GM18867 (cell line): ENCODE measurements at regions not wholly inside any gene's neighbourhood (a gene's known extent, or its start where the extent isn't known, plus 50 kb on each side); places are given as distances from the start of the nearest gene placed in this dataset.

Source experiments
- ATAC-seq: cut with Tn5 transposase; IDR thresholded peaks from one replicate; pipeline ENCODE4 v1.9.1; 2021; ENCODE audit warnings: mild to moderate bottlenecking, moderate library complexity; ENCODE audit not compliant: unreplicated experiment

DNA sequence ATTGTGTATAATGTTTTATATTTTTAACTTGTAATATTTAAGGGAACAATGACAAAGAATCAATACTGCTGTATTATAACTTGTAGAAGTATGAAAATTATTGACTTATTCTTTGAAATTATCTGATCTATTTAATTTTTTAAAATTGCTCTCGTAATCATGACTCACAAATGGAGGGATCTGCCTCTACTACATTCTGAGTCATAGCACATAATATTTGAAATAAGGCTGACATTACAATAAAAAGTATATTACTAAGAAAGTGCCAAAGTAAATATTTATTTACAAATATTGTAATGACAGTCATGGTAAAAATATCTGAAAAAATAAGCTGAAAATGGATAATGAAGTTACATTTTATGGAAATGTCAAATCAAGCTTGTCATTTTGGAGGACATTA, 1144.6 kb upstream of the CDH2 start:
- no peak for ATAC-seq

DNA sequence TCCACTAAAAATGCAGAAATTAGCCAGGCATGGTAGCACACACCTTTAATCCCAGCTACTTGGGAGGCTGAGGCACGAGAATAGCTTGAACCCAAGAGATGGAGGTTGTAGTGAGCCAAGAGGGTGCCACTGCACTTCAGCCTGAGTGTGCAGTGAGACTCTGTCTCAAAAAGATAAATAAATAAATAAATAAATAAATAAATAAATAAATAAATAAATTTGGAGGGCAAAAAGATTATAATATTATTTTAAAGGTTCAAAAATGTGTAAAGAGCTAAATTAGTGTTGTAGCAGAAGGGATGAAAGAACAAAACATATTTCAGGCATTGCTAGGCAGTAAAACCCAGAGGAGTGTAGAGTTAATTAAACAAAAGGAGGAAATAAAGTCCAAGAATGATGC, 1136.4 kb upstream of the CDH2 start:
- ATAC-seq: no peak

DNA sequence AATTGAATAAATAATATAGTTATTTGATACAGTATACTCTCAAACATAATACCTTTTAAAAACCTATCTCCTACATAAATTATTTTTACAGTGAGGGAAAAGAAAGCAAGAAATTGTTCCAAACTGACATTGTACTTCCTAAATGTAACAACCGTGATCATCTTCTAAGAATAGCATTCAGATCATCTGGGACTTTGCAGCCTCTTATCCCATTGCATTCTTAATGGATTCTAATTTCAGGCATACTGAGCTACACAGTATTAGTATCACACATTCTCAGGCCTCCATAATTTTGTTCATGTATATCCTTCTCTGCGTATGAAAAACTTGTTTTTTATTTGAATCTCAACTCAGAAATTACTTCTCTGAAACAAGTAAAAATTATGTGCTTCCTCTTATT, 1134.7 kb upstream of the CDH2 start:
- no peak for ATAC-seq

DNA sequence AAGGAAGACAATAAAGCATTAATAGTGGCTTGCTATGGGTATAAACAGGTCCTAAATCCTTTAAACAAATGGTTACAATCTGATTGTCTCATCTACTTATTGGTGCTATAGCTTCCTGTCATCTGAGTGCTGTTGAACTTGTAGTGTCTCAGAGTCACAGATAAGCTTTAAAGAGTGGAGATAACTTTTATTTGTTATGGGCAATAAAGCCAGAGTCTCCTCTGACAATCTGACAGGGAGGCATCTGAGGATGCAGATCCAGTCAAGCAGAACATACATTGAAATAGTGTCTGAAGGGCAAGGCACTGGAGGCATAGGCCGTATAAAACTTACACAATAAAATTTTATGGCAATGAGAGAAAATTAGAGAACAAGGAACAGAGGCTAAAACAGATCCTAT, 1132.4 kb upstream of the CDH2 start:
- no peak for ATAC-seq

DNA sequence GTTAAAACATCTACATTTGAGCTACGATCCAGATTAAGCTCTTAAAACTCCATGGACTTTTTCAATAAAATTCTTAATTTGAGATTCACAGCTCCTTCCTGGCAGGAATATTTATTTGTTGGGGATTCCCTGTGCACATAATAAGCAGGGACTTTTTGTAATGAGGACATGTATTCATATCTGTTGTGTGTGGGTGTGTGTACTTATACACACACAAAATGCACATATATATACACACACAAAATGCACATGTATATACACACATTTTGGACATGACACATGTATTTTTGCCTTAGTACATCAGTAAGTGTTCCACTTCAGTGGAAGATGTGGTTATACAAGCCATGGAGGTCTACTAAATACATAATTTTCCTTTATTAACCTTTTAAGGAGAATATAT, 1131.1 kb upstream of the CDH2 start:
- ATAC-seq: no peak

DNA sequence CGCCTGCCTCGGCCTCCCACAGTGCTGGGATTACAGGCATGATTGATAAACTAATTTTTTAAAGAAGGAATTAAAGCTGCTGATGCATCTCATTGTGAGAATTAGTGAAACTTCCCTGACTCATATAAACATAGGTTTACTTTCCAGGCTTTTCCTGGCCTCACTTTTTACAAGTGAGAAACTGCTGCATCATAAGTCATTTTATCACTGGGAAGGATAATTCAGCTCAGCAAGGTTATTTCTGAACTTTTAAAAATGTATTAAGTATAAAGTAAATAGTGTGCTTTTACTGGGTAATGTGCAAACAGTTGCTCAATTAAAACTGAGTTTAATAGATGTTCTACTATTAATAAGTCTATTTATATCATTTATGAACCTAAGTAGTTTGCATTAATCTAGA, 1130.3 kb upstream of the CDH2 start:
- ATAC-seq: no peak

DNA sequence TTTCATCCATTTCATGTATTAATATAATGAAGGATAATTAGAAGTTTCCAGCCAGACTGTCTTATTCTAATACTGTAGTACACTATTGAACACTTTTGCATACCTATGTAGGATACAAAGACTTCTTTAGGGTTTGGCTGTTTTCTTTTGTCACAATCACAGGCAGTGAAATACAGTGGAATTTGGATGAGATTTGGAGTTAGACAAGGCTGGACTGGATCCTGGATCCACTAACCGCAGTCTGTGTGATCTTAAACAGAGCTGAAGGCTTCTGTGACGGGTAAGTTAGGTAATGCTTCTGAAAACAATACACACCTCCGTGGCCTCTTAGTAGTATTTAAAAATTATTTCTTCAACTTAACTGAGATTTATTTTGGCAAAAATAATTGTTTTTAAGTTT, 1128.6 kb upstream of the CDH2 start:
- ATAC-seq: no peak

DNA sequence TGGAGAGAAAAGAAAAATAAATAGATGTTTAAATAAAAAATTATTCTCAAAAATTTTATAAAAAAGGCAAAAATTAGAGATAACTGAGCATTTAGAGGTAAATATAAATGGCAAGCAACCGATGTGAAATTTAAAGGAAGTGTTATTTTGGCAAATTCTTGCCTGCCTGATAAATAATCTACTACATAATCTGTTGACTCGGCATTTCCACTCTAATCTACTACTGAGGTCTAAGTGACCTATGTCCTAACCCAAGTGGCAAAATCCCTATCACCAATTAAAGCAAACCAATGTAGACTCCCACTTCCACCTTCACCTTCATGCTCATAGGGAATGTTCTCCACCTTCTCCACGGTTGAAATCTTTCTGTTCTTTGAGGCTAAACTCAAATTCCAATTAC, 1124.1 kb upstream of the CDH2 start:
- no peak for ATAC-seq

DNA sequence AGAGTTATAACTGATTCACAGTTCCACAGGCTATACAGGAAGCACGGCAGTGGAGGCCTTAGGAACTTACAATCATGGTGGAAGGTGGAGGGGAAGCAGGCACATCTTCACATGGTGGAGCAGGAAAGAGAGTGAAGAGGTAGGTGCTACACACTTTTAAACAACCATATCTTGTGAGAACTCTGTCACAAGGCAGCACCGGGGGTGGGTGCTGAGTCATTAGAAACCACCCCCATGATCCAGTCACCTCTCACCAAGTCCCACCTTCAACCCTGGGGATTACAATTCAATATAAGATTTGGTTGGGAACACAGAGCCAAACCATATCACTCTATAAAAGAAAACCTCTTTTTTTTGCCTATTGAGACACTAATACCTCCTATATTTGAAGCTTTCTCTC, 1108.5 kb upstream of the CDH2 start:
- ATAC-seq: no peak

DNA sequence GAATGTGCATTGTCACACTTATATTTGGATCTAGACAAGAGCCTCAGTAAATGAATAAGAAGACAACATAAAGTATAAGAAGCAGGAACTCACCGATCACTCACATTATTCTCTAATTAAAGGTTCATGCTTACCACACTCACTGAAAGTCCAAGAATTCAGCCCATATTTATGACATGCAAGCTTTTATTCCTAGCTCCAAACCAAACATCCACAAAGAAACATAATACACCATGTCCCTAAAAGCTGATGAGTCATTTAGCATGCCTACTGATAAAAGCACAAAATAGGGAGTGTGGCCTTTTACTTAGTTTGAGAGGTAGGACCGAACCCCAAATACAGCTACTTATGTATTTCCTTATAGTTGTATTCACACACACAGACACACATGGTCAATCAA, 1094.6 kb upstream of the CDH2 start:
- ATAC-seq: no peak

DNA sequence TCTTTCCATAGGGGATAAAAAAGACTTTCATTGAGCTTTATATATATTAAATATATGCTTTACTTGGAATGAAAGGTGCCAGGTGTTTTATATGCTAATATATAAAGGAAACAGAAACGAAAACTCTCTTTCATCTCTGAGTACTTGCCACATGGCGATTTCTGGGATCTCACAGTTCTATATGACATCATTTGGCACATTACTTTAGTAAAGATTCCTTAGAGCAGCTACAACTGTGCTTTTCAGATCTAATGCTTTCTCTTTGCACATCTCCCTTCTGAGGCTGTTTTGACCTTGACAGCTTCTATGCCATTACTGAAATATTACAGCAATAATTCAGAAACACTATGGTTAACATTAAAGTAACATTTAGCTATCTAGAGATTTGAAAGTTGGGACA, 1082.9 kb upstream of the CDH2 start:
- ATAC-seq: no peak

DNA sequence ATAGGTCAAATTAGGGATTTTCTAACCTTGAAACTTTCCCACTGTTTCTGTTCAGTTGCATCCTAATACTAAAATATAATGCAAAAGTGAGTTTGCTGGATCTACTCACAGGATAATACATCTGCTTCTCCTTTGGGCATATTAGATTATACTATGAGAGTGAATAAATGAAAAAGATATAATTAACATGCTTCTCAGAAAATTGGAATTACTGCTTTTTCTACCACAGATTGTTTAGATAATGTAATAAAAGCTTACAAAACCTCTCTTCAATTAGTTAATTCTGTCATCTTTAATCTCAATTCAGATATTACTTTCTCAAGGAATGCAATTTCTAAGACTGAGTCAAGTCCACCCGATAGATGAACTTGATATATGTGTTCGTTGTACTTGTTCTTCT, 1077.2 kb upstream of the CDH2 start:
- no peak for ATAC-seq

DNA sequence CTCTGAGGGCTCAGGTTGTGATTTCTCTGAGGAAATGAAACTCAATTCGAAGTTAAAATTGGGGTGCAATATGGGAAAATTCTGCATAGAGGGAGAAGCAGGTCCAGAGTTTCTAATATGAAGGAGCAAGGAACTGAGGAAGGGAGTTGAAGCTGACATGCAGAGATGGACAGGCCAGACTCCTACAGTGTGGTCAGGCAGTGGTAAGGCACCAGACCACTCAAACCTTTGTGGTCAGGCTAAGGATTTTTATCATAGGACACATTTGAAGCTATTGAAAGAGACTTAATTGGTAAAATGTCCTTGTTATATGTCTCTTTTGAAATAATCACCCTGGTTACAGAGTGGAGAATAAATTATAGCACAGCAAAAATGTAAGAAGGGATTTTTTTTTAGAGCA, 1074.8 kb upstream of the CDH2 start:
- ATAC-seq: no peak

DNA sequence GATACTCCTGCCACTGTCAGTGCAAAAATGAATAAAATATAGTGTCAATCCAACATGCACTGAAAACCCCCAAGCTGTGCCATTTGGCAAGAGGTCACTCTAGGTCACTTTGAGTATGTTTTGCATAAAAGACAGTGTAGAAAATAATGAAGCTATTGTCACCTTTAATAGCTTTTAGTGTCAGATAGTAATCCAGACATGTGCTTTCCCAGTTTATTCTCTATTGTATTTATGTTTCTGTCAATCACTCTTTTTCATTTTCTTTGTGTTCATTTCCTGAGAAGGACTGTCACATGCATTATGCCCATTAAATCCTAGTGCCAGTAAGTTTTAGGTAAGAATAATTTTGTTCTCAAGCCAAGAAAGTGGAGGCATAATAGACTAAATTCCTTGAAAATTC, 1073.9 kb upstream of the CDH2 start:
- no peak for ATAC-seq

DNA sequence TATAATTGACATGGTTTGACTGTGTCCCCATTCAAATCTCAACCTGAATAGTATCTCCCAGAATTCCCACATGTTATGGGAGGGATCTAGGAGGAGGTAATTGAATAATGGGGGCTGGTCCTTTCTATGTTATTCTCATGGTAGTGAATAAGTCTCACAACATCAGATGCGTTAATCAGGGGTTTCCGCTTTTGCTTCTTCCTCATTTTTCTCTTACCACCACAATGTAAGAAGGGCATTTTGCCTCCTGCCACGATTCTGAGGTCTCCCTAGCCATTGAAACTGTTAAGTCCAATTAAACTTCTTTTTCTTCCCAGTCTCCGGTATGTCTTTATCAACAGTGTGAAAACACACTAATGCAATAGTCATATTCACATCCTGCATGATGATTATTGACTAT, 1073.3 kb upstream of the CDH2 start:
- ATAC-seq: no peak

DNA sequence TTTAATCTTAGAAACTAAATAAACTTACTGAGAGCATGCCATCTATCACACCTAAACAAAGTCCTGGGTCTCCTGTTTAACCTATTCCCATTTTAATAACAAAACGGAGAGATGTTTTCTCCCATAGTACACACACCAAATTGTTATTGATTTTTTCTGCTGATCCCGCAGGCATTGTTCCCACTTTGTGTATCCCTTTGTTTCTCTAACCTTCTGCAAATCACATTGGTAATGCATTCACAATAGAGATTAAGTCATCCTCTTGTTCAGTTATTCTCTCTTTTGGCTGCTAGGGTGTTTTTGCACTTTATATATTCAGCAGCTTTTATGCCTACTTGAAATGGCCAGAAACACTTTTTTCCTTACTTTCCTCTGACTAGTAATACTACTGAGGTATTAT, 1071.9 kb upstream of the CDH2 start:
- ATAC-seq: no peak

DNA sequence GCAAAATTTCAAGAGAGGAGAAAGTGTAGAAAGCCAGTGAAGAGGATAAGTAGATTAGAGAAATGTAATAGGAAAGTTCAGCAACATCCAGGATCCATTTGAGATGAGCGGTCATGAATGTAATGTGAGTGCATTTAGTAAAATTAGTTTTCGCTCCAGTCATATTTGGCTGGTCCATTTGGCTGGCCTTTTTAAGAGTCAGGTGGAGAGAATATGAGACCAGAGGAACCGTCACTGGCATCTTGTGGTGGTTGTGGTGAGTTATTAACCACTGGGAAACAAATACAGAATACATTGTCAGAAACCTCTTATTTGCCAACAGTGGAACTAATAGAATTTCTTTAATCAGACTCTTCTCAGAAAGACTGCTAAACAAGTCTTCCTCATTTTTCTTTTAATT, 1064.3 kb upstream of the CDH2 start:
- ATAC-seq: no peak

DNA sequence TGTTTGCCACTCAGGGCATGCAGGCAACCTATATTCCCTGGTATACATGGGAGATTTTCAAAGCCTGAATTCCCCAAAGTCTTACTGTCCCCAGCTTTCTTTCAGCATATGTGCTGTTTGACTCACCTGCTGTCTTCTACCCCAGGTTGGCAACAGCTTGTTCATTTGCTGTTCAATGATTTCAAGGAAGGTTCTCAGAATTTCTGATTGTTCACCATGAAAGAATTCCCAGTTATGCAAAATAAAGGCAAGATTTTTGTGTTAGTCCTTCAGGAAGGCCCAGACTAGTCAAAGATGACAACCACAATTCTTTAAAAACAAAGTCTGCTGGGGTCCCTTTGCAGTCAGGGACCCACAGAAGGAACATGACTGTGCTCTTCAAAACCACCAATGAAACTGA, 1057.8 kb upstream of the CDH2 start:
- no peak for ATAC-seq

DNA sequence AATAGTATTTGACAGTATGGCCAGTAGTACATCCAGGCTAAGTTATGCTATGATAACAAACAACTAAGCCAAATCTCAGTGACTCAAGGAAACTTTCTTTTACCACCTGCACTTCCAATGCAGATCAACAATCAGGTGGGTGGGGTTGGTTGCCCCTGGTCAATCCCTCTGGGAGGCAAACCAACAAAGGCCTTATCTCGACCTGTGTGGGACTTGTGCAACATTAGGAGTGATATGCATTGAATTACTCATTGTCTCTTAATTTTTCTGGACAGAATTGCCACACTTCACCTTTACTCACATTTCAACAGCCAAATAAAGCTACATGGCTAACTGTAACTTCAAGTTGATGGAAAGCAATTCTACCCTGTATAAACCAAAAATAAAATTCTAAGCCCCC, 1049.3 kb upstream of the CDH2 start:
- no peak for ATAC-seq

DNA sequence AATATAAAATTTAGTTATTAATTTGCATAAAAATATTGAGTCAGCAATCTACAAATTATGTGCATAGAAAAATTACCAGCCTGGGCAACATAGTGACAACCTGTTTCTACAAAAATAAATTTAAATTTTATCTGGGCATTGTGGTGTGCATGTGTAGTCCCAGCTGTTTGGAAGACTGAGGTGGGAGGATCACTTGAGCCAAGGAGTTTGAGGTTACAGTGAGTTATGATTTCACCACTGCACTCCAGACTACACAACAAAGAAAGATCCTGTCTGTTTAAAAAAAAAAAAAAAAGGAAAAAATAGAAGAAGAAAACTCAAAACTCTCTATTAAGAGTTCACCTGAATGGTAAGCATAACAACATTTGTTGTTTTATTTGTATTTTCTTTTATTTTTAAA, 1048.4 kb upstream of the CDH2 start:
- ATAC-seq: no peak

DNA sequence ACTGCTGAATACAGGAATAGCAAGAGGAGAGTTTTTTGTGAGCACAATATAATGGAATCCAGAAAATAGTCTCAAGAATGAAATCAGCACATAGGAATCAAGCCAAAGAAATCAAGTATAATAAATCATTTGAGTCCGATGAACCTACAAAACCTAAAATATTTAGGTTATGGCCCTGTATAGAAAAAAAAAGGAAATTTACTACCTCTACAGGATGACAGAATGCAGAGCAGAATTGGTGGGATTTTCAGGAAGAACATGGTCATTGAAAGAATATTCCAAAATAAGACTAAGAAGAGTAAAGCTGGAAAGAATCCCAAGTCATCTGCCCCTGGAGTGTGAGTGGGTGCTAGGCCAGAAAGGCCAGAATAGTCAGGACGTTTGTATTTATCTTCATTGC, 1041.2 kb upstream of the CDH2 start:
- no peak for ATAC-seq

DNA sequence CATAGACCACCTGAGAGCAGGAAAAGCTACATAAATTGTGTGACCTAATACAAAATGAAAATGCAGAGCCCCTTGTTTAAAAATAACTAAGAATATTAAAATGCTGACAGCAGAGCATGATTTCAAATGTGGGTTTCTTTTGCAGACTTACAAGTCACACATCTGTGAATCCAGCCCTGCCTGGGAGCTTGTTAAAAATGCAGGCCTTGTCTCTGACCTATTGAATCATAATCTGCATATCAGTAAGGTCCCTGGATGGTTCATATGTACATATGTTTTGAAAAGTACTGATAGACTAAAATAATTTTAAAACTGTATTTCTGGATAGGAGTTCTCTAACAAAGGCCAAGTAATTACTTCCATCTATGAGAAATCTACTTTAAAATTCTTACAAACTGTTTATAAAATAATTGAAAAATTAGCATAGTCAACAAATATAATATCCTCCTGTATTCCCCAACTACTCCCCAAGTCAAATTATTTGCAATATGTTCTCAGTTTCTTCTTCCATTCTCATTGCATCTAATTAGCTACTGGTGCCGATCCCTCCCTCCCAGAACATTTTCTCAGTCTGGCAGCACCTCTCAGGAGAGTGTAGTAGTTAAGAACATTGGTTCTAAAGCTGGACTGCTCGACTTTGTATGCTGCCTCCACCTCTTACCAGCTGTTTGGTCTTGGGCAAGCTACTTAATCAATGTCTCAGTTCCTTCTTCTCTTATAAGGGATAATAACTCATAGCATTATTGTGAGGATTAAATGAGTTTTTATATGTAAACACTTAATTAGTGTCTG, 1040.4 kb upstream of the CDH2 start:
- ATAC-seq: no peak

DNA sequence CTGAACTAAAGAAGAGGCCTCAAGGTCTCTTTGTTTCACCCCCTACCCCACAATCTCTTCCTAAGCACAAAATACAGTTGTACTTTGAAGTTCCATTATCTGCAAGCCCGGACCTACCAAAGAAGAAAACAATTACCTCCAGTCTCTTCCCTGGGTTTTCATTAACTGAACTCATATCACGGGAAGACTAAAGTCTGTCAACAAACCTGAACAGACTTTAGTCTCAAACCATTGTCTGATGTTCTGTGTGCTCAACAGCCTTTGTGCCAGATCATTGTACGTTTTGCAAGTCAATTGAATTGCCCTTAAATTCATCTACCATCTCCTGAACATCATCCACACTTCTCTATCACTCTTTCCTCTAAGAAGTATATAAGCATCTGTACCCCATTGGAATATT, 1021.9 kb upstream of the CDH2 start:
- ATAC-seq: no peak
